Adrenal gland (tissue), 9 donors: ENCODE measurements at regions not wholly inside any gene's neighbourhood (a gene's known extent, or its start where the extent isn't known, plus 50 kb on each side); places are given as distances from the start of the nearest gene placed in this dataset.

Experiments
- DNase-seq, 7 donors: peaks; one replicate each; pipeline ENCODE4 v3.0.0-alpha.2; 2019 to 2020
- H3K27ac ChIP-seq, 5 donors: fragments of 200-600 bp; sonication (generic) in 4 of 5; 1 replicate in 3 of 5; 2 replicates in 2 of 5; pipeline versions ENCODE4 v1.5.1 to v1.8.0; 2016 to 2020; ENCODE audit warnings: mild to moderate bottlenecking in 1 of 5
- H3K27me3 ChIP-seq: fragments of 200-600 bp; 2 replicates; pipeline ENCODE4 v1.8.0; 2021
- H3K36me3 ChIP-seq, 2 donors: fragments of 200-600 bp; replicated peaks in 1 of 2; 1 replicate in 1 of 2; 2 replicates in 1 of 2; pipeline versions ENCODE4 v1.5.1 to v1.8.0; 2018 to 2022
- H3K4me1 ChIP-seq, 2 donors: fragments of 200-600 bp; replicated peaks in 1 of 2; 1 replicate in 1 of 2; 2 replicates in 1 of 2; pipeline versions ENCODE4 v1.5.1 to v1.8.0; 2018 to 2021
- H3K4me3 ChIP-seq, 4 donors: fragments of 200-600 bp; sonication (generic) in 3 of 4; one replicate each; pipeline ENCODE4 v1.5.1; 2016 to 2018
- H3K9me3 ChIP-seq, 3 donors: fragments of 200-600 bp; sonication (generic) in 1 of 3; replicated peaks in 1 of 3; 1 replicate in 2 of 3; 2 replicates in 1 of 3; pipeline versions ENCODE4 v1.5.1 to v1.8.0; 2016 to 2021
- POLR2A ChIP-seq, 2 donors: fragments of 450-650 bp; IDR thresholded peaks; one replicate each; pipeline ENCODE4 v1.6.1; 2017; ENCODE audit warnings: antibody characterized with exemption in 2 of 2, mild to moderate bottlenecking in 2 of 2, moderate library complexity in 1 of 2
- WGBS, 4 donors: extraction: QIAGEN DNeasy Blood & Tissue Kit in 2 of 4; methylation state at CpG; one replicate each; pipeline versions ENCODE4 v1.1.5 to v1.1.7; 2013 to 2017; 5-methylcytosine and 5-hydroxymethylcytosine counted together
- intact Hi-C, 2 donors: fragments of 100-400 bp; cut with DNase I; formaldehyde crosslinking; loops; one replicate each; pipeline versions ENCODE4 v1.14.1 to v1.15.0; 2022 to 2023
- TF ChIP-seq, protein P1 (sequence below), 6 experiments: fragments of 450-650 bp in 4 of 6; fragments of 200-600 bp in 2 of 6; sonication (generic) in 1 of 6; IDR thresholded peaks; 1 replicate in 5 of 6; 2 replicates in 1 of 6; pipeline versions ENCODE4 v1.5.1 to v1.8.0; 2016 to 2021; ENCODE audit warnings: antibody characterized with exemption in 6 of 6, mild to moderate bottlenecking in 2 of 6, moderate library complexity in 1 of 6
- donor health status: healthy with polysubstance abuse.
- donor health status: Bipolar disorder and iron deficiency.
- donor health status: DM: yes; HTN: yes; CAD: no.
- donor health status: DM: no; HTN: no; CAD: no.
- donor health status: DM: no; HTN: no; CAD: no.

DNA sequence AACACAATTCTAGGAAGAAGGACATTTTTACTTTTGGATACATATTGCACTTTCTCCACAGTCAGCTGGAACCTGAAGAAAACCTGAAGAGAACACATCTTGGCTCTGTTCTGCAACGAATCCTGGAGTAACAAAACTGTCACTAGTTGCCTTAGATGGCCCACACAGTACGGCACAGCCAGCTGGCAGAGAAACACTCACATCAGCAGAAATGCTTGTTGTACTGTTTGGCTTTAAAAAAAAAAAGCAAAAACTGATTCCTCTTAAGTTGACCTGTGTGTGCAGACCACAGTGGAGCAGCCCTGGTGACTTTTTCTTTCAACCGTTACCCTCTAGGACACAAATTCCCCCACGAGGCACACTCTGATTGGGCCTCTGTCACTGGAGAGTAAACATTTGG lies 152.3 kb upstream of the TWIST2 start:
- no peaks in the 10 kb centered on the region for H3K9me3 ChIP-seq
- H3K4me1 ChIP-seq = no peaks in the 10 kb centered on the region
- TF ChIP-seq POLR2A (IDR thresholded peaks at IDR 0.05) = no peak
- TF ChIP-seq, protein P1, sequence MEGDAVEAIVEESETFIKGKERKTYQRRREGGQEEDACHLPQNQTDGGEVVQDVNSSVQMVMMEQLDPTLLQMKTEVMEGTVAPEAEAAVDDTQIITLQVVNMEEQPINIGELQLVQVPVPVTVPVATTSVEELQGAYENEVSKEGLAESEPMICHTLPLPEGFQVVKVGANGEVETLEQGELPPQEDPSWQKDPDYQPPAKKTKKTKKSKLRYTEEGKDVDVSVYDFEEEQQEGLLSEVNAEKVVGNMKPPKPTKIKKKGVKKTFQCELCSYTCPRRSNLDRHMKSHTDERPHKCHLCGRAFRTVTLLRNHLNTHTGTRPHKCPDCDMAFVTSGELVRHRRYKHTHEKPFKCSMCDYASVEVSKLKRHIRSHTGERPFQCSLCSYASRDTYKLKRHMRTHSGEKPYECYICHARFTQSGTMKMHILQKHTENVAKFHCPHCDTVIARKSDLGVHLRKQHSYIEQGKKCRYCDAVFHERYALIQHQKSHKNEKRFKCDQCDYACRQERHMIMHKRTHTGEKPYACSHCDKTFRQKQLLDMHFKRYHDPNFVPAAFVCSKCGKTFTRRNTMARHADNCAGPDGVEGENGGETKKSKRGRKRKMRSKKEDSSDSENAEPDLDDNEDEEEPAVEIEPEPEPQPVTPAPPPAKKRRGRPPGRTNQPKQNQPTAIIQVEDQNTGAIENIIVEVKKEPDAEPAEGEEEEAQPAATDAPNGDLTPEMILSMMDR (IDR thresholded peaks at IDR 0.05) = no peak
- intact Hi-C loops = no loop called here
- WGBS, 4 donors = 45 to 60% (median 58%) methylated on average over 4 of the region's 4 CpGs
- peak in 1 of 7 donors; percentile 46 for DNase-seq
- no peaks in the 10 kb centered on the region for H3K36me3 ChIP-seq
- no peak overlapping the region for H3K27ac ChIP-seq
- no peak overlapping the region for H3K4me3 ChIP-seq
- no peaks in the 10 kb centered on the region for H3K27me3 ChIP-seq

DNA sequence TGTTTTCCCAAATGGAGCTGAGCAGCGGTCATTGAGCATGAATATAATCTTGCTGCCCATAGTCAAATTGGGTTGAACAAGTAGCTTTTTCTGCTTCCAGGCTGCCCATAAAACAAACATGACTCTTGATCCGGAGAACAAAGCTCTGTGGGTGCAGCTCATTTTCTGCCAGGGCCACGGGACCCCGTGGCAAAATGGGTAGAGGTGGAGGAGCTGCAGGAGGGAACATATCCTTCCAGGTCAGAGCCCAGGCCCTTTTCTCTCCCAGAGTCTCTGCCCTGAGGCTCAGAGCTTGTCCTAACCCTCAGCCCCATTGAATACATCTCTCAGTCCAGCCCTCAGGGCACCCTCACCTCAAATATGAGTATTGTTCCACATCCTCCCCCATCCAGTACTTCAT lies 151.6 kb upstream of the TWIST2 start:
- TF ChIP-seq POLR2A (IDR thresholded peaks at IDR 0.05) = no peak
- TF ChIP-seq, protein P1 (IDR thresholded peaks at IDR 0.05) = no peak
- Histone ChIP-seq H3K4me1 (no peaks in the 10 kb centered on the region), H3K27me3 (no peaks in the 10 kb centered on the region), H3K4me3 (no peak overlapping the region), H3K9me3 (no peaks in the 10 kb centered on the region), H3K27ac (no peak overlapping the region), H3K36me3 (no peaks in the 10 kb centered on the region)
- DNase-seq = peak in 1 of 7 donors; percentile 28
- intact Hi-C loops = no loop called here
- 75 to 82% (median 78%) methylated on average over 3 to 4 of the region's 4 CpGs for WGBS, 4 donors

DNA sequence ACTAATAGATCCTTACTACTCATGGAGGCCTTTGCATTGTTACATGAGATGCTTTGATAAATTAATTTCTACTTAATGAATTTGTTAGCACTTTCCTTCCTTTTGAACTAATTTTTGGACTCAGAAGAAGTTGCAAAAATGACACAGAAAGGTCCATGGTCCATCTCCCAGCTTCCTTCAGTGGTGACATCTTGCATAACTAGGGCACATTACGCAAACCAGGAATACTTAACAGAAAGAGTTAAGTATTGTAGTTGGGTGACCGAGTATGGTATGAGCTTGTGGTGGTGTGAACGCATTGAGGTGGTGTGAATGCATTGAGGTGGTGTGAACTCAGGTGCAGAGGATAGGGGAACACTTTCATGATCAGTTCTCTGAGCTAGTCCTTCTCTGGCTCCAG lies 151.1 kb upstream of the TWIST2 start:
- Histone ChIP-seq H3K27me3 (no peaks in the 10 kb centered on the region), H3K4me3 (no peak overlapping the region), H3K9me3 (no peaks in the 10 kb centered on the region), H3K4me1 (no peaks in the 10 kb centered on the region), H3K27ac (no peak overlapping the region), H3K36me3 (no peaks in the 10 kb centered on the region)
- TF ChIP-seq POLR2A (IDR thresholded peaks at IDR 0.05) = no peak
- TF ChIP-seq, protein P1 (IDR thresholded peaks at IDR 0.05) = no peak
- intact Hi-C loops = no loop called here
- no peak for DNase-seq
- WGBS, 4 donors = 80 to 90% (median 84%) methylated on average over 3 of the region's 3 CpGs

DNA sequence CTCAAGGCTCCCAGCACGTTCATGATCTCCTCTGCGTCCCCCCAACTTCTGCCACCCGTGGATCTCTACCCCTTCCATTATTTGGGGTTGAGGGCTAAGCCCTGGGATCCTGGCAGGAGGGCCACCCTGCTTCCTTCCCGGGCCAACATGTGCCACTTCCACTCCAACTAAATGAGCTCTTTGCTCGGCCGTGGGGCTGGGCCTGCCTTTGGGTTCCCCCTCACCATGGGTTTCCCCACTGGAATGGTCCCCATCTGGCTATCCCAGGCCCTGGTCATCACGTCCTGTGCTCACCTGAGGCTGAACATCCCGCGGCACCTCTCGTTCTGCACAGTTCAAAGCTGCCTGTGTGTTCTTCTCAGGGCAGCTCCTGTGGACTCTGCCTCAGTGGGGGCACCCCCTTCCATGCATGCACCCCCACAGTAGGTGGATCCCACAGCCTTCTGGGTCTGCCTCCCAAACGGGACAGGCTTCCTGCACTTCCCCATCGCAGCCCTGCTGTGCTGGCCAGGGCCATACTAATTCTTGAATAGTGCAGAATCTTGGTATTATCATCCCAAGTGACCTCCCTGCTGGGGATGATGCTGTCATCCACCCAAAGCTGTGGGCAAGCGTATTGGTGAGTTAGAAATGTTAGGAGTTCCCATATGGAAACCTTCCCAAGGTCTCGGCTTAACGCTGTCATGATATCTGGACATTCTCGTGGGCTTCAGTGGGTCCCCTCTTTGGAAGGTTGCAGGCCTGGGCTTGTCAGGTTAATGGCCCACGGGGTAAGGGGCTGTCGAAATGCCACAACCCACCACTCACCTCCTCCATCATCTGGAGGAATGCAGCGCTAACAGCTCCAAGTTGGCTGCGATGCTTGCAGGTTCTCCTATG lies 150.5 kb upstream of the TWIST2 start:
- WGBS, 4 donors = 81 to 86% (median 84%) methylated on average over 13 to 20 of the region's 20 CpGs
- H3K27me3 ChIP-seq = no peaks in the 10 kb centered on the region
- H3K4me1 ChIP-seq = no peaks in the 10 kb centered on the region
- intact Hi-C loops = no loop called here
- H3K9me3 ChIP-seq = no peaks in the 10 kb centered on the region
- TF ChIP-seq, protein P1 (IDR thresholded peaks at IDR 0.05) = no peak
- TF ChIP-seq POLR2A (IDR thresholded peaks at IDR 0.05) = no peak
- no peaks in the 10 kb centered on the region for H3K36me3 ChIP-seq
- peak in 1 of 7 donors; percentile 29 for DNase-seq
- no peak overlapping the region for H3K4me3 ChIP-seq
- no peak overlapping the region for H3K27ac ChIP-seq
